T-cell (primary cell): ENCODE measurements at regions not wholly inside any gene's neighbourhood (a gene's known extent, or its start where the extent isn't known, plus 50 kb on each side); places are given as distances from the start of the nearest gene placed in this dataset.

ENCODE experiments used
- ATAC-seq, 4 experiments: fragments of 200-7000 bp in 3 of 4; fragments of 150-1000 bp in 1 of 4; cut with Tn5 transposase; replicated peaks in 1 of 4; 1 replicate in 3 of 4; 2 replicates in 1 of 4; pipeline ENCODE4 v1.10.0; 2021; ENCODE audit warnings: moderate library complexity in 3 of 4, mild to moderate bottlenecking in 2 of 4, moderate number of reproducible peaks in 1 of 4
- CTCF ChIA-PET, 2 donors: fragments of 300-600 bp; sonication (Branson Sonifier 250); formaldehyde crosslinking; loops; one replicate each; lab custom pipeline; 2022; ENCODE audit warnings: antibody characterized with exemption in 2 of 2; lab: Charles Lee
- POLR2A ChIA-PET, 2 donors: fragments of 300-600 bp; sonication (Branson Sonifier 250); formaldehyde crosslinking; loops; one replicate each; lab custom pipeline; 2022; ENCODE audit warnings: antibody characterized with exemption in 2 of 2; lab: Charles Lee
- DNase-seq, 35 experiments: peaks; one replicate each; pipeline versions ENCODE4 v3.0.0 to v3.0.0-alpha.2; 2013 to 2023
- H3K27ac ChIP-seq: one replicate; pipeline ENCODE4 v1.5.1; 2013; ENCODE audit warnings: low read length
- H3K27me3 ChIP-seq, 2 experiments: replicated peaks in 1 of 2; 1 replicate in 1 of 2; 2 replicates in 1 of 2; pipeline versions ENCODE4 v1.6.1 to v1.7.0; 2013; ENCODE audit warnings: low read length in 1 of 2, mixed read lengths in 1 of 2; ENCODE audit not compliant: control insufficient read depth in 2 of 2, insufficient read depth in 2 of 2; ENCODE audit errors: extremely low read depth in 1 of 2
- H3K36me3 ChIP-seq, 2 donors: 1 replicate in 1 of 2; 2 replicates in 1 of 2; pipeline versions ENCODE4 v1.6.1 to v1.7.0; 2013; ENCODE audit warnings: low read length in 1 of 2; ENCODE audit not compliant: control insufficient read depth in 2 of 2, insufficient read depth in 1 of 2; ENCODE audit errors: extremely low read depth in 1 of 2
- H3K4me1 ChIP-seq, 2 experiments: 1 replicate in 1 of 2; 2 replicates in 1 of 2; pipeline versions ENCODE4 v1.6.1 to v1.7.0; 2013; ENCODE audit warnings: low read length in 2 of 2, mixed read lengths in 1 of 2; ENCODE audit not compliant: insufficient read depth in 2 of 2, control insufficient read depth in 1 of 2; ENCODE audit errors: extremely low read depth in 1 of 2
- H3K4me3 ChIP-seq, 2 donors: 1 replicate in 1 of 2; 2 replicates in 1 of 2; pipeline versions ENCODE4 v1.5.1 to v1.7.0; 2013; ENCODE audit warnings: mild to moderate bottlenecking in 2 of 2, low read length in 1 of 2, moderate library complexity in 1 of 2; ENCODE audit not compliant: control insufficient read depth in 1 of 2; ENCODE audit errors: extremely low read depth in 1 of 2
- H3K9me3 ChIP-seq: 2 replicates; pipeline ENCODE4 v1.7.0; 2013
- H3K27ac Mint-ChIP-seq, 2 donors: one replicate each; pipeline ENCODE4 v1.8.0; 2020 to 2021; ENCODE audit warnings: mild to moderate bottlenecking in 2 of 2, mixed read lengths in 2 of 2
- H3K27me3 Mint-ChIP-seq, 2 donors: one replicate each; pipeline ENCODE4 v1.8.0; 2021 to 2022; ENCODE audit warnings: mixed read lengths in 2 of 2
- H3K36me3 Mint-ChIP-seq: one replicate; pipeline ENCODE4 v1.8.0; 2021; ENCODE audit warnings: mixed read lengths
- H3K4me1 Mint-ChIP-seq, 3 donors: one replicate each; pipeline ENCODE4 v1.8.0; 2020 to 2022; ENCODE audit warnings: mixed read lengths in 3 of 3, mild to moderate bottlenecking in 1 of 3
- H3K4me3 Mint-ChIP-seq, 3 donors: one replicate each; pipeline ENCODE4 v1.8.0; 2020 to 2022; ENCODE audit warnings: mild to moderate bottlenecking in 3 of 3, mixed read lengths in 3 of 3, moderate library complexity in 3 of 3
- H3K9me3 Mint-ChIP-seq, 3 donors: one replicate each; pipeline ENCODE4 v1.8.0; 2020 to 2022; ENCODE audit warnings: mixed read lengths in 3 of 3
- WGBS: methylation state at CpG from one replicate; pipeline ENCODE4 v1.1.5; 2013; ENCODE audit warnings: missing lambda C conversion rate; ENCODE audit not compliant: insufficient coverage; 5-methylcytosine and 5-hydroxymethylcytosine counted together

GRCh38 chr12:127820271-127820670, 446.7 kb upstream of the TMEM132C start:
- Mint-ChIP-seq H3K4me1 (no peaks in the 10 kb centered on the region), H3K4me3 (no peak overlapping the region), H3K27me3 (no peaks in the 10 kb centered on the region), H3K36me3 (no peaks in the 10 kb centered on the region), H3K27ac (no peak overlapping the region), H3K9me3 (peaks cover 7 to 16% (median 15%) of the 10 kb centered on the region in 3 donors)
- no peaks in the 10 kb centered on the region for H3K4me1 ChIP-seq
- ChIA-PET CTCF (no interaction called here), POLR2A (no interaction called here)
- H3K4me3 ChIP-seq: no peak overlapping the region
- H3K36me3 ChIP-seq: no peaks in the 10 kb centered on the region
- no peak for ATAC-seq
- WGBS: no CpG with 5 or more reads among the region's 4 CpGs
- H3K27me3 ChIP-seq: no peaks in the 10 kb centered on the region
- H3K27ac ChIP-seq: no peak overlapping the region
- H3K9me3 ChIP-seq: no peaks in the 10 kb centered on the region
- DNase-seq: no peak

- H3K4me1 ChIP-seq: no peaks in the 10 kb centered on the region
- H3K9me3 ChIP-seq: no peaks in the 10 kb centered on the region
- Mint-ChIP-seq H3K4me1 (no peaks in the 10 kb centered on the region), H3K27ac (no peak overlapping the region), H3K27me3 (no peaks in the 10 kb centered on the region), H3K36me3 (no peaks in the 10 kb centered on the region), H3K4me3 (no peak overlapping the region), H3K9me3 (peaks cover 7 to 16% (median 15%) of the 10 kb centered on the region in 3 donors)
- H3K36me3 ChIP-seq: no peaks in the 10 kb centered on the region
- ATAC-seq (no peak), DNase-seq (no peak)
- no peak overlapping the region for H3K27ac ChIP-seq
- 87% methylated on average over 4 of the region's 7 CpGs for WGBS
- H3K27me3 ChIP-seq: no peaks in the 10 kb centered on the region
- no peak overlapping the region for H3K4me3 ChIP-seq
- POLR2A ChIA-PET: no interaction called here
- CTCF ChIA-PET: no interaction called here
These were observed 446.1 kb upstream of the TMEM132C start for GRCh38 chr12:127820846-127821245.

DNA sequence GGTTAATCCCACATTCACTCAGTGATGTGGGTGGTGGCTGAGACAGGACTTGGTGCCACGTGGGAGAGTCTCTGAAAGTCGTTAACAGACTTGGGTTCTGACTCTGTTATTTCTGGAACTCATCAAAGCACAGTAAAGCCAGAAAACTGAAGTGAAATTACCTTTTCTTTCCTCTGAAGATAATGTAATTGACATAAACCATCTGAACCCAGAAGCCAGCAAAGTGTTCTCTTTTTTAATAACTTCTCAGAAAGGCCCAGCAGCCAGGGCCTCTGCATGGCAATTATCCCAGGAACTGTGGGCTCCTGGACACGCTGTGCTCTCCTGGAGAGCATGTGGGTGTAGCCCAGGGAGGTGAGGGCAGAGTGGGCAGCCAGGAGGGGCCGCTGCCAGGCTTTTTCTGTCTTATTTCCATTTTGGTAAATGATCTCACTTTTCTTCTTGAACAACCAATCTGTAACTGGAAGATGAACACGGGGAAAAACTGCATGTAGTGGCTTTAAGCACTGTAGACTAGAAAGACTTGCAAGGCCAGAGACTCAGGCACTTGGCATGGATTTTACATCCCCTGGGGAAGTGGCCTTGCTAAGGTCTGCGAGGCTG, 444.1 kb upstream of the TMEM132C start:
- ChIA-PET CTCF (no interaction called here), POLR2A (no interaction called here)
- Histone ChIP-seq H3K27me3 (no peaks in the 10 kb centered on the region), H3K4me1 (no peaks in the 10 kb centered on the region), H3K27ac (no peak overlapping the region), H3K4me3 (no peak overlapping the region), H3K36me3 (no peaks in the 10 kb centered on the region), H3K9me3 (no peaks in the 10 kb centered on the region)
- Mint-ChIP-seq H3K27ac (no peak overlapping the region), H3K9me3 (peaks cover 15 to 18% (median 17%) of the 10 kb centered on the region in 3 donors), H3K4me1 (no peaks in the 10 kb centered on the region), H3K4me3 (no peak overlapping the region), H3K36me3 (no peaks in the 10 kb centered on the region), H3K27me3 (no peaks in the 10 kb centered on the region)
- DNase-seq: no peak
- 41% methylated on average over 3 of the region's 6 CpGs for WGBS
- no peak for ATAC-seq

DNA sequence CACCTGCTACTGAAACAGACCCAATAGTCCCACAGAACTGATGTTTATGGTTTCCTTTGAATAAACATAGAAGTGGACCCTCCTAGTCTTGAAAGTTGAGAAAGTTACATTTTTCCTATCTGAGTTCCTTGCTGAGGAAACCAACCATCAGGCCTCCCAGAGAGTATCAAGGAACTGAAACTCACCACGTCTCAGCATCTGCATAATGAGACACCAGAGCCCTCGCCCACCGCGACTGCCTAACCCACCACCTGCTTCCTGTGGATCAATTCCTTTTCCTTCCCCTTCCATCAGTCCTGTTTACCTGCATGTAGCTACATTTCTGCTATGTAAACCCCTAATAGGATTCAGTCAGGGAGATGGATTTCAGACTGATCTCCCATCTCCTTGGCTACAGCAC, 443.2 kb upstream of the TMEM132C start:
- Mint-ChIP-seq H3K27ac (no peak overlapping the region), H3K36me3 (no peaks in the 10 kb centered on the region), H3K4me3 (no peak overlapping the region), H3K27me3 (no peaks in the 10 kb centered on the region), H3K4me1 (no peaks in the 10 kb centered on the region), H3K9me3 (peaks cover 14 to 22% (median 20%) of the 10 kb centered on the region in 3 donors)
- DNase-seq (no peak), ATAC-seq (no peak)
- H3K4me1 ChIP-seq: no peaks in the 10 kb centered on the region
- H3K27ac ChIP-seq: no peak overlapping the region
- whole genome bisulfite sequencing: 4% methylated on average over 4 of the region's 4 CpGs
- ChIA-PET POLR2A (no interaction called here), CTCF (no interaction called here)
- no peaks in the 10 kb centered on the region for H3K9me3 ChIP-seq
- H3K36me3 ChIP-seq: no peaks in the 10 kb centered on the region
- H3K27me3 ChIP-seq: no peaks in the 10 kb centered on the region
- no peak overlapping the region for H3K4me3 ChIP-seq

DNA sequence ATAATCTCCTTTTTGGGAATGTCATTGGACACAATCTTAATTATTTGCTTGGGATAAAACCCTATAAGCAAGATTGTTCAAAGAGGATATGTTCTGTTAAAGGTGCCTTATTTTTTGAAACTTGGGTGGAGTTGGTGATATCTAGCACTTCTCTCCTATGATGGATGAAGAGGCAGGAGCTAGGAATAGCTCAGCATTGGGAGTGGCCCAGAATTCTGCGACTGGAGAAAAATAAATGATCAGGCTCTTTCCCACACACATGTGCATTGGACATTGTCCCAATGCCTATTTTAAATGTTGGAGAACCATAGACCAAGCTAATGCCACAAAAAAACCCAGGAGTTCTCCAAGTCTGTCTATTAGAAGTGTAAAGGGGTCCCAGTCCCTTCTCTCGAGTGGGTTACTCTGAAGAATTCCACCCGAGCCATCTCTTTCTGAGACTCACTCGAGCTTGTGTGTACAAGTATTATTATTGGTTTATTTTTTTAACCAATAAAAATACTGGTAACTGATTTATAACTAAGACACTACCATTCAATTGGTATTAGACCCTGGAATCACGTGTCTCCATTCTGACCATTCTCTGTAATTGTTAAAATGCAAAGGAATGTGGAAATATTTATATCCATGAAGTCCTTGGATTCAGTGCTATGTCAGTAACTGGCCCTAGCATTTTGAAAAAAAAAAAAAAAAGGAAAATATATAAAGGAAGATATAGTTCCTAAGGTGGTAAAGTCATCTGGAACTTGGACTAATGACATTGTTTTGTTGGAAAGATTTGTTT, 437.5 kb upstream of the TMEM132C start:
- ChIA-PET CTCF (no interaction called here), POLR2A (no interaction called here)
- Histone ChIP-seq H3K36me3 (no peaks in the 10 kb centered on the region), H3K9me3 (no peaks in the 10 kb centered on the region), H3K27me3 (no peaks in the 10 kb centered on the region), H3K27ac (no peak overlapping the region), H3K4me3 (no peak overlapping the region), H3K4me1 (no peaks in the 10 kb centered on the region)
- Mint-ChIP-seq H3K4me1 (no peaks in the 10 kb centered on the region), H3K4me3 (no peak overlapping the region), H3K36me3 (no peaks in the 10 kb centered on the region), H3K27ac (no peak overlapping the region), H3K27me3 (no peaks in the 10 kb centered on the region), H3K9me3 (peaks cover 15 to 22% (median 15%) of the 10 kb centered on the region in 3 donors)
- WGBS: no CpG with 5 or more reads among the region's 5 CpGs
- DNase-seq (no peak), ATAC-seq (no peak)

- no peaks in the 10 kb centered on the region for H3K27me3 ChIP-seq
- H3K4me3 ChIP-seq: no peak overlapping the region
- no CpG with 5 or more reads among the region's 2 CpGs for whole genome bisulfite sequencing
- Mint-ChIP-seq H3K27me3 (no peaks in the 10 kb centered on the region), H3K9me3 (peaks cover 16 to 23% (median 17%) of the 10 kb centered on the region in 3 donors), H3K27ac (no peak overlapping the region), H3K4me1 (no peaks in the 10 kb centered on the region), H3K4me3 (no peak overlapping the region), H3K36me3 (no peaks in the 10 kb centered on the region)
- no peak for ATAC-seq
- H3K27ac ChIP-seq: no peak overlapping the region
- CTCF ChIA-PET: no interaction called here
- H3K9me3 ChIP-seq: no peaks in the 10 kb centered on the region
- POLR2A ChIA-PET: no interaction called here
- H3K36me3 ChIP-seq: no peaks in the 10 kb centered on the region
- no peak for DNase-seq
- no peaks in the 10 kb centered on the region for H3K4me1 ChIP-seq
These were observed 436.9 kb upstream of the TMEM132C start for GRCh38 chr12:127830065-127830460.
